Lower leg skin (tissue), 3 donors: ENCODE measurements at regions not wholly inside any gene's neighbourhood (a gene's known extent, or its start where the extent isn't known, plus 50 kb on each side); places are given as distances from the start of the nearest gene placed in this dataset.

Experiments
- CTCF ChIP-seq, 3 donors: fragments of 450-650 bp; IDR thresholded peaks; one replicate each; pipeline ENCODE4 v1.5.1; 2016; ENCODE audit warnings: antibody characterized with exemption in 3 of 3, mild to moderate bottlenecking in 3 of 3, moderate library complexity in 2 of 3
- POLR2A ChIP-seq, 2 donors: fragments of 450-650 bp; IDR thresholded peaks; one replicate each; pipeline ENCODE4 v1.6.1; 2016 to 2017; ENCODE audit warnings: antibody characterized with exemption in 2 of 2, mild to moderate bottlenecking in 1 of 2, moderate library complexity in 1 of 2

DNA sequence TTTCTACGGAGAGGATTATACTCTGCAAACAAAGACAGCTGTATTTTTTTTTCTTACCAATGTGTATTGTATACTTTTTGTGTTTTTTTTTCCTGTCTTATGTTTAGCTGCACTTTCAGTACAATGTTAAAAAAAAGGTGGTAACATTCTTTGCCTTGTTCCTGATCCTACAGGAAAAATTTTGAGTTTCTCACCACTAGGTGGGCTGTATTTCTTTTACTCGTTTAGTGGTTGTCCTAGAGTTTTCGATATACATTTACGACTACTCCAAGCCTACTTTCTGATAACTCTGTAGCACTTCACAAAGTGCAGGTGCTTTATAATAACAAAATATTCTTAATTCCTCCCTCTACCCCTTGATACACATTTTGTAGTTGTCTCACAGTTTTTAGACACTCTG is 652.2 kb downstream of the UQCRFS1 start:
- no peak for TF ChIP-seq CTCF (IDR thresholded peaks at IDR 0.05)
- no peak for TF ChIP-seq POLR2A (IDR thresholded peaks at IDR 0.05)
